ENCODE measurements at regions not wholly inside any gene's neighbourhood (a gene's known extent, or its start where the extent isn't known, plus 50 kb on each side); places are given as distances from the start of the nearest gene placed in this dataset.

DNA sequence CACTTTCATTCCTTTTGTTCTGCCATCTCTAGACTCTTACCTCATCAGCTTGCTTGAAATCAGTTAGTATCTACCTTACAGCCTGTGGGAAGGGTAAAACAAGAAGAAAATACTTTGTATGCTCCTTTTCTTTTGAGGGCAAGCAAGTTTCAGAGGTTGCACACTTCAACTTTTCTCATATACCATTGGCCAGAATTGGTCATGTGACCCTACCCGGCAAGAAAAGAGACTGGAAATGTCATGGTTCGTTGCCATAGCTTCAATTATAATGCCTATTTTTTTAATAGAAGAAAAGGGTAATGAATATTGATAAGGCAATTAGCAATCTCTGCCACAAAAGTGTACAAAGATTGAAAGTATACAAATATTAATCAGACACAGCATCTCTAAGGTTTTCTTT lies 346.7 kb upstream of the TACR3 start:
- TF ChIP-seq CTCF (IDR thresholded peaks at IDR 0.05) (no peak), POLR2A (IDR thresholded peaks at IDR 0.05) (no peak), EP300 (IDR thresholded peaks at IDR 0.05) (no peak)

All from ovary (tissue), 3 donors.